Muscle layer of duodenum (tissue), 2 donors: ENCODE measurements at regions not wholly inside any gene's neighbourhood (a gene's known extent, or its start where the extent isn't known, plus 50 kb on each side); places are given as distances from the start of the nearest gene placed in this dataset.

Experiments used
- H3K27ac ChIP-seq: one replicate; pipeline ENCODE4 v1.7.0; 2013; ENCODE audit warnings: mild to moderate bottlenecking, low read length
- H3K27me3 ChIP-seq: one replicate; pipeline ENCODE4 v1.7.0; 2013; ENCODE audit warnings: low read depth, mild to moderate bottlenecking, control low read depth, low read length
- H3K36me3 ChIP-seq, 2 donors: one replicate each; pipeline ENCODE4 v1.7.0; 2013; ENCODE audit warnings: low read length in 2 of 2, control low read depth in 1 of 2, mild to moderate bottlenecking in 1 of 2; ENCODE audit not compliant: insufficient read depth in 2 of 2, control insufficient read depth in 1 of 2
- H3K4me1 ChIP-seq, 2 donors: one replicate each; pipeline ENCODE4 v1.7.0; 2013; ENCODE audit warnings: low read length in 2 of 2, mild to moderate bottlenecking in 2 of 2, control low read depth in 1 of 2, moderate library complexity in 1 of 2; ENCODE audit not compliant: insufficient read depth in 2 of 2, control insufficient read depth in 1 of 2
- H3K4me3 ChIP-seq, 2 donors: one replicate each; pipeline ENCODE4 v1.7.0; 2013; ENCODE audit warnings: low read length in 2 of 2, low read depth in 1 of 2, mild to moderate bottlenecking in 1 of 2
- H3K9me3 ChIP-seq, 2 donors: one replicate each; pipeline ENCODE4 v1.7.0; 2013; ENCODE audit warnings: low read length in 2 of 2, control low read depth in 1 of 2, mild to moderate bottlenecking in 1 of 2; ENCODE audit not compliant: control insufficient read depth in 1 of 2
- donor health status: healthy.

DNA sequence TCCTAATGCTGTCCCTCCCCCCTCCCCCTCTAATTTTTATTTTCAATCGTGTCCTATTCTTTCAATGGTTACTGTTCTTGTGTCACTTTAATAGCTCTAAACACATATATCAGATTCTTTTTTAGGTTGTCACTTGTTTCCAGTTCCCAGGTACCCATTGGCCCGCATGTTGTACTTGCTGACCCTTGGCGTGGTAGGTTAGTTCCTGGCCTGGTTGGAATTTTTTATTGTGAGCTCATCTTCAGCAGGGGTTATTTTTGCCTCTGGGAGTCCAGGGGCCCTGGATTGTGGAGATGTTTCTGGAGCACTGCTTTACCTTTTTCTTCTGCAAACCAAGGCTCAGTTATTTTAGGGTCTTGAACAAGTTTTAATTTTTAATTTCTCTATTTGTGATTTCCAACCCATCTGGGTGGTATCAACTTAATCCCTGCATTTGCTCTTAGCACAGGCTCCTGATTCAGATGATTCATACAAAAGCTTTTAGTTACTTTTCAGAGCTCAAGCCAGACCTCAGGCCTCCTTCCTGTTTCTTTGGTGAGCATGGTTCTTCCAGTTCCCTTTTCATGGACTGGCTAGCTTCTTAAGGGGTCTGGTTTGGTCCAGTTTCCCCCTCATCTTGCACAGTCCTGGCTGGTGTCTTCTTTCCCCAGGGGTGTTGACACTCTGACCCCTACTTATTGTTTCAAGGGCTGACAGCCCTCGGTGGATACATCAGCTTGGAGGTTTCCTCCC is 220.5 kb downstream of the TM9SF2 start:
- Histone ChIP-seq H3K36me3 (no peaks in the 10 kb centered on the region), H3K27ac (peak overlapping the region; percentile 14), H3K4me3 (no peak overlapping the region), H3K9me3 (no peaks in the 10 kb centered on the region), H3K4me1 (peaks cover 3 to 8% of the 10 kb centered on the region in 2 donors), H3K27me3 (no peaks in the 10 kb centered on the region)

- no peak overlapping the region for H3K4me3 ChIP-seq
- H3K27ac ChIP-seq = no peak overlapping the region
- H3K36me3 ChIP-seq = no peaks in the 10 kb centered on the region
- no peaks in the 10 kb centered on the region for H3K9me3 ChIP-seq
- no peaks in the 10 kb centered on the region for H3K27me3 ChIP-seq
- H3K4me1 ChIP-seq = peaks cover 3 to 8% of the 10 kb centered on the region in 2 donors
Measured at GRCh38 chr13:99717959-99718674, 216.8 kb downstream of the TM9SF2 start.

GRCh38 chr13:99709134-99709533 is 207.9 kb downstream of the TM9SF2 start:
- Histone ChIP-seq H3K27ac (no peak overlapping the region), H3K27me3 (no peaks in the 10 kb centered on the region), H3K9me3 (no peaks in the 10 kb centered on the region), H3K4me1 (no peaks in the 10 kb centered on the region), H3K36me3 (no peaks in the 10 kb centered on the region), H3K4me3 (no peak overlapping the region)

DNA sequence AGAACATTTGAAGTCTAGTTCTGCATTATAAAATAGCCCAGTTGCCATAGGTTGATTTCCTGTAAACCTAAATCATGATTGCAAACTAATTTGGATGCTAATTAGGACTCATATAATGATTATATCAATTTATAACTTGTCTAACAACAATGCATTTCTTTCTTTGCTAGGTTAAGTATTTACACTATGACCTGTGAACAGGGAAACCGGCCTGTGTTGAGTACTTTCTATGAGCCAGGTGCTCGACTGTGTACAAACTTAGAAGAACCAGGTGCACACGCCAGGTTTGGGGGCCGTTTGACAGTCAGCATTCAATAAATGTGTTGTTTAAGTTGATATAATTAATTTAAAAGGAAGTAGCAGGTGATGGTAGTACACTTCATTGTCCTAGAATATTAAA is 203.1 kb downstream of the TM9SF2 start:
- H3K27ac ChIP-seq = no peak overlapping the region
- H3K27me3 ChIP-seq = no peaks in the 10 kb centered on the region
- no peaks in the 10 kb centered on the region for H3K4me1 ChIP-seq
- H3K36me3 ChIP-seq = no peaks in the 10 kb centered on the region
- H3K9me3 ChIP-seq = no peaks in the 10 kb centered on the region
- H3K4me3 ChIP-seq = no peak overlapping the region

- Histone ChIP-seq H3K4me3 (no peak overlapping the region), H3K27ac (no peak overlapping the region), H3K27me3 (no peaks in the 10 kb centered on the region), H3K9me3 (no peaks in the 10 kb centered on the region), H3K4me1 (no peaks in the 10 kb centered on the region), H3K36me3 (no peaks in the 10 kb centered on the region)
Measured at GRCh38 chr13:99703908-99704307, 202.6 kb downstream of the TM9SF2 start.

- Histone ChIP-seq H3K4me1 (no peaks in the 10 kb centered on the region), H3K36me3 (no peaks in the 10 kb centered on the region), H3K4me3 (no peak overlapping the region), H3K27me3 (no peaks in the 10 kb centered on the region), H3K9me3 (no peaks in the 10 kb centered on the region), H3K27ac (no peak overlapping the region)
Measured at GRCh38 chr13:99702687-99703319, 201.5 kb downstream of the TM9SF2 start.

GRCh38 chr13:99700468-99700867 is 199.2 kb downstream of the TM9SF2 start:
- H3K9me3 ChIP-seq = no peaks in the 10 kb centered on the region
- no peaks in the 10 kb centered on the region for H3K36me3 ChIP-seq
- H3K27me3 ChIP-seq = no peaks in the 10 kb centered on the region
- no peak overlapping the region for H3K27ac ChIP-seq
- H3K4me1 ChIP-seq = no peaks in the 10 kb centered on the region
- H3K4me3 ChIP-seq = no peak overlapping the region

- Histone ChIP-seq H3K4me3 (no peak overlapping the region), H3K27ac (no peak overlapping the region), H3K4me1 (no peaks in the 10 kb centered on the region), H3K36me3 (no peaks in the 10 kb centered on the region), H3K9me3 (no peaks in the 10 kb centered on the region), H3K27me3 (no peaks in the 10 kb centered on the region)
Measured at GRCh38 chr13:99698816-99699099, 197.5 kb downstream of the TM9SF2 start.

DNA sequence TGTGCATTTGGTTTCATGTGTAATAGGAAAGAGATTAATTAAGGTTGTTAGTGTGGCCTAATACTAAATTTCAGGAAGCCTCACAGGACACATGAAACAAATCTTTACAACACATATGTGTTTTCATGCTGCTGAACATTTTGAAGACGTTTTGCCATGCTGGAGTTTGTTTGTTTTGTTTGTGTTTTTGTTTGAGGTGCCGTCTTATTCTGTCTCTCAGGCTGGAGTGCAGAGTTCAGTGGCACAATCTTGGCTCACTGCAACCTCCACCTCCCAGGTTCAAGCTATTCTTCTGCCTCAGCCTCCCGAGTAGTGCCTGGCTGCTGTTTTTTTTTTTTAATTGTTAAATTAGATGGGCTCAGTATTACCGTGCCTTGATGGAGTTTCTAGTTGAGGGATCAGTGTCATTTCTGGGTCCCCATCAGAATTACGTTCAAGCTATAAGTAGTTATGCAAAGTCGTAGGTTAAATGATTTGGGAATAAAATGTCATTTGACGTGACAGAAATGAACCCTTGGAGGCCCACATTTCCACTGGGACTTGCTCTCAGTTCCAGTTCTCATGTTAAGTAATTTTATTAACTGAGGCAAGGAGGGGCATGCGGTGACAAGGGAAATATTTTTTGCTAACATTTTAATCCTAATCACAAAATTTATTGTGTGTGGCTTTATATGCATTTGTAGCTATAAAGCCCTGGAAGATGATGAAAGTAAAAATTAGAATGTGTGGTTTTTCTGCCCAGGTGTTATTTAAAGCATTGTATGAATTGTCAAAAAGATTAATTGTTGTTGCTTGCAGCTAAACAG is 196.9 kb downstream of the TM9SF2 start:
- H3K4me1 ChIP-seq = no peaks in the 10 kb centered on the region
- H3K4me3 ChIP-seq = no peak overlapping the region
- H3K27me3 ChIP-seq = no peaks in the 10 kb centered on the region
- no peaks in the 10 kb centered on the region for H3K36me3 ChIP-seq
- no peak overlapping the region for H3K27ac ChIP-seq
- H3K9me3 ChIP-seq = no peaks in the 10 kb centered on the region

- Histone ChIP-seq H3K4me3 (no peak overlapping the region), H3K4me1 (no peaks in the 10 kb centered on the region), H3K27ac (no peak overlapping the region), H3K36me3 (no peaks in the 10 kb centered on the region), H3K9me3 (no peaks in the 10 kb centered on the region), H3K27me3 (no peaks in the 10 kb centered on the region)
Measured at GRCh38 chr13:99695857-99696256, 194.6 kb downstream of the TM9SF2 start.
